HEK293 (cell line): ENCODE measurements at regions not wholly inside any gene's neighbourhood (a gene's known extent, or its start where the extent isn't known, plus 50 kb on each side); places are given as distances from the start of the nearest gene placed in this dataset.

Source experiments
- CTCF ChIA-PET: fragments of 350-600 bp; formaldehyde crosslinking; extraction: SDS; loops from one replicate; lab custom pipeline; 2021; ENCODE audit warnings: antibody characterized with exemption; lab: Yijun Ruan, JAX
- POLR2A ChIA-PET: fragments of 300-600 bp; formaldehyde crosslinking; extraction: SDS; loops from one replicate; lab custom pipeline; 2020; ENCODE audit warnings: antibody characterized with exemption, inconsistent platforms; lab: Yijun Ruan, JAX
- H3K27ac ChIP-seq: fragments of 200-500 bp; sonication (Bioruptor generic); 2 replicates; pipeline ENCODE4 v1.5.1; 2014; ENCODE audit warnings: low read depth, low read length, control low read depth, inconsistent platforms; ENCODE audit errors: extremely low read depth
- H3K36me3 ChIP-seq, 2 experiments: fragments of 200-500 bp in 1 of 2; sonication (Bioruptor generic) in 1 of 2; 1 replicate in 1 of 2; 2 replicates in 1 of 2; pipeline ENCODE4 v1.5.1; 2014 to 2017; ENCODE audit warnings: inconsistent platforms in 2 of 2, low read length in 2 of 2; ENCODE audit not compliant: control insufficient read depth in 2 of 2, insufficient read depth in 1 of 2
- H3K4me1 ChIP-seq: fragments of 200-500 bp; sonication (Bioruptor generic); 2 replicates; pipeline ENCODE4 v1.5.1; 2014; ENCODE audit warnings: mild to moderate bottlenecking, low read length, inconsistent platforms; ENCODE audit not compliant: control insufficient read depth, insufficient read depth
- H3K4me3 ChIP-seq: 2 replicates; pipeline ENCODE4 v1.5.1; 2011; ENCODE audit warnings: low read depth, mild to moderate bottlenecking, control low read depth, low read length, moderate library complexity
- H3K9me3 ChIP-seq: fragments of 200-500 bp; sonication (Bioruptor generic); 2 replicates; pipeline ENCODE4 v1.5.1; 2014; ENCODE audit warnings: low read depth, low read length, inconsistent platforms; ENCODE audit not compliant: control insufficient read depth, insufficient read depth
- GLIS2 ChIP-seq: fragments of 450-650 bp; formaldehyde crosslinking; IDR thresholded peaks from 2 replicates; pipeline ENCODE4 v1.5.1; 2016; ENCODE audit warnings: missing biosample characterization, missing genetic modification characterization
- KLF9 ChIP-seq: fragments of 450-650 bp; formaldehyde crosslinking; IDR thresholded peaks from 2 replicates; pipeline ENCODE4 v1.5.1; 2016; ENCODE audit warnings: missing biosample characterization, missing genetic modification characterization, low read depth
- PRDM1 ChIP-seq: fragments of 450-650 bp; formaldehyde crosslinking; IDR thresholded peaks from 2 replicates; pipeline ENCODE4; 2016; ENCODE audit warnings: missing biosample characterization, missing genetic modification characterization
- SALL2 ChIP-seq: fragments of 450-650 bp; formaldehyde crosslinking; IDR thresholded peaks from 2 replicates; pipeline ENCODE4 v1.5.0; 2017; ENCODE audit warnings: missing biosample characterization, mild to moderate bottlenecking, missing genetic modification characterization, borderline replicate concordance
- SCRT2 ChIP-seq: fragments of 450-650 bp; formaldehyde crosslinking; IDR thresholded peaks from 2 replicates; pipeline ENCODE4 v1.5.1; 2016; ENCODE audit warnings: missing biosample characterization, missing genetic modification characterization
- YY2 ChIP-seq: fragments of 450-650 bp; formaldehyde crosslinking; IDR thresholded peaks from 2 replicates; pipeline ENCODE4 v1.5.1; 2016; ENCODE audit warnings: missing biosample characterization, missing genetic modification characterization
- ZBTB10 ChIP-seq: fragments of 450-650 bp; formaldehyde crosslinking; IDR thresholded peaks from 2 replicates; pipeline ENCODE4 v1.5.1; 2016; ENCODE audit warnings: missing biosample characterization, missing genetic modification characterization
- ZBTB17 ChIP-seq: fragments of 450-650 bp; formaldehyde crosslinking; IDR thresholded peaks from 2 replicates; pipeline ENCODE4 v1.5.1; 2016; ENCODE audit warnings: missing biosample characterization, missing genetic modification characterization
- ZNF133 ChIP-seq: fragments of 450-650 bp; formaldehyde crosslinking; IDR thresholded peaks from 2 replicates; pipeline ENCODE4 v1.5.1; 2016; ENCODE audit warnings: missing biosample characterization, missing genetic modification characterization
- ZNF140 ChIP-seq: fragments of 450-650 bp; formaldehyde crosslinking; IDR thresholded peaks from 2 replicates; pipeline ENCODE4 v1.5.1; 2016; ENCODE audit warnings: missing biosample characterization, missing genetic modification characterization
- ZNF223 ChIP-seq: fragments of 450-650 bp; formaldehyde crosslinking; IDR thresholded peaks from 2 replicates; pipeline ENCODE4 v1.5.1; 2016; ENCODE audit warnings: missing biosample characterization, missing genetic modification characterization
- ZNF23 ChIP-seq: fragments of 450-650 bp; formaldehyde crosslinking; IDR thresholded peaks from 2 replicates; pipeline ENCODE4 v1.5.1; 2016; ENCODE audit warnings: missing biosample characterization, missing genetic modification characterization, borderline replicate concordance
- ZNF274 ChIP-seq, 2 experiments: fragments of 200-500 bp in 1 of 2; fragments of 450-650 bp in 1 of 2; sonication (Bioruptor generic) in 1 of 2; formaldehyde crosslinking in 1 of 2; IDR thresholded peaks; 2 replicates each; pipeline versions ENCODE4 v1.5.1 to v1.6.1; 2014 to 2016; ENCODE audit warnings: borderline replicate concordance in 1 of 2, inconsistent platforms in 1 of 2, low read length in 1 of 2, missing biosample characterization in 1 of 2, missing genetic modification characterization in 1 of 2
- ZNF311 ChIP-seq: fragments of 450-650 bp; formaldehyde crosslinking; IDR thresholded peaks from 2 replicates; pipeline ENCODE4 v1.5.1; 2017; ENCODE audit warnings: missing biosample characterization, missing genetic modification characterization, borderline replicate concordance
- ZNF514 ChIP-seq: fragments of 450-650 bp; formaldehyde crosslinking; IDR thresholded peaks from 2 replicates; pipeline ENCODE4 v1.5.1; 2016; ENCODE audit warnings: missing biosample characterization, missing genetic modification characterization
- ZNF600 ChIP-seq: fragments of 450-650 bp; formaldehyde crosslinking; IDR thresholded peaks from 2 replicates; pipeline ENCODE4 v1.5.1; 2016; ENCODE audit warnings: missing biosample characterization, missing genetic modification characterization
- ZNF658 ChIP-seq: fragments of 450-650 bp; formaldehyde crosslinking; IDR thresholded peaks from 2 replicates; pipeline ENCODE4; 2016; ENCODE audit warnings: missing biosample characterization, missing genetic modification characterization
- ZNF843 ChIP-seq: fragments of 450-650 bp; formaldehyde crosslinking; IDR thresholded peaks from 2 replicates; pipeline ENCODE4 v1.5.1; 2016; ENCODE audit warnings: missing biosample characterization, missing genetic modification characterization
- ZXDB ChIP-seq: fragments of 450-650 bp; formaldehyde crosslinking; IDR thresholded peaks from 2 replicates; pipeline ENCODE4 v1.5.1; 2016; ENCODE audit warnings: missing biosample characterization, missing genetic modification characterization
- TF ChIP-seq, protein P1 (sequence below): fragments of 450-650 bp; formaldehyde crosslinking; IDR thresholded peaks from 2 replicates; pipeline ENCODE4 v1.5.1; 2016; ENCODE audit warnings: missing biosample characterization, missing genetic modification characterization, borderline replicate concordance
- TF ChIP-seq, protein P2 (sequence below): sonication (generic); formaldehyde crosslinking; IDR thresholded peaks from 2 replicates; pipeline ENCODE4 v1.8.1; 2022; ENCODE audit warnings: mild to moderate bottlenecking, moderate library complexity, missing genetic modification reagents
- TF ChIP-seq, protein P3 (sequence below): fragments of 450-650 bp; formaldehyde crosslinking; IDR thresholded peaks from 2 replicates; pipeline ENCODE4 v1.5.1; 2016; ENCODE audit warnings: missing biosample characterization, missing genetic modification characterization

DNA sequence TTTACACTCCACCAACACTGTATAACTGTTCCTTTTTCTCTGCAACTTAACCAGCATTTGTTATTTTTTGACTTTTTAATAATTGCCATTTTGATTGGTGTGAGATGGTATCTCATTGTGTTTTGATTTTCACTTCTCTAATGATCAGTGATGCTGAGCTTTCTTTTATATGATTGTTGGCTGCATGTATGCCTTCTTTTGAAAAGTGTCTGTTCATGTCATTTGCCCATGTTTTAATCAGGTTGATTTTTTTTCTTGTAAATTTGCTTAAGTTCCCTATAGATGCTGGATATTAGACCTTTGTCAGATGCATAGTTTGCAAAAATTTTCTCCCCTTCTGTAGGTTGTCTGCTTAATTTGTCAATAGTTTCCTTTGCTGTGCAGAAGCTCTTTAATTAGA lies 263.0 kb downstream of the MBNL1 start:
- ChIA-PET CTCF (no interaction called here), POLR2A (no interaction called here)
- Histone ChIP-seq H3K36me3 (no peaks in the 10 kb centered on the region), H3K4me3 (no peak overlapping the region), H3K9me3 (no peaks in the 10 kb centered on the region), H3K4me1 (no peaks in the 10 kb centered on the region), H3K27ac (no peak overlapping the region)
- TF ChIP-seq, protein P1, sequence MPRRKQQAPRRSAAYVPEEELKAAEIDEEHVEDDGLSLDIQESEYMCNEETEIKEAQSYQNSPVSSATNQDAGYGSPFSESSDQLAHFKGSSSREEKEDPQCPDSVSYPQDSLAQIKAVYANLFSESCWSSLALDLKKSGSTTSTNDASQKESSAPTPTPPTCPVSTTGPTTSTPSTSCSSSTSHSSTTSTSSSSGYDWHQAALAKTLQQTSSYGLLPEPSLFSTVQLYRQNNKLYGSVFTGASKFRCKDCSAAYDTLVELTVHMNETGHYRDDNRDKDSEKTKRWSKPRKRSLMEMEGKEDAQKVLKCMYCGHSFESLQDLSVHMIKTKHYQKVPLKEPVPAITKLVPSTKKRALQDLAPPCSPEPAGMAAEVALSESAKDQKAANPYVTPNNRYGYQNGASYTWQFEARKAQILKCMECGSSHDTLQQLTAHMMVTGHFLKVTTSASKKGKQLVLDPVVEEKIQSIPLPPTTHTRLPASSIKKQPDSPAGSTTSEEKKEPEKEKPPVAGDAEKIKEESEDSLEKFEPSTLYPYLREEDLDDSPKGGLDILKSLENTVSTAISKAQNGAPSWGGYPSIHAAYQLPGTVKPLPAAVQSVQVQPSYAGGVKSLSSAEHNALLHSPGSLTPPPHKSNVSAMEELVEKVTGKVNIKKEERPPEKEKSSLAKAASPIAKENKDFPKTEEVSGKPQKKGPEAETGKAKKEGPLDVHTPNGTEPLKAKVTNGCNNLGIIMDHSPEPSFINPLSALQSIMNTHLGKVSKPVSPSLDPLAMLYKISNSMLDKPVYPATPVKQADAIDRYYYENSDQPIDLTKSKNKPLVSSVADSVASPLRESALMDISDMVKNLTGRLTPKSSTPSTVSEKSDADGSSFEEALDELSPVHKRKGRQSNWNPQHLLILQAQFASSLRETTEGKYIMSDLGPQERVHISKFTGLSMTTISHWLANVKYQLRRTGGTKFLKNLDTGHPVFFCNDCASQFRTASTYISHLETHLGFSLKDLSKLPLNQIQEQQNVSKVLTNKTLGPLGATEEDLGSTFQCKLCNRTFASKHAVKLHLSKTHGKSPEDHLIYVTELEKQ (tag by site-specific recombination) = no peak
- TF ChIP-seq PRDM1 (no peak), ZNF274 (IDR thresholded peaks at IDR 0.05; ENCODE audit: low read length) (no peak), ZNF274 (tag by site-specific recombination; IDR thresholded peaks at IDR 0.05; ENCODE audit: borderline replicate concordance) (no peak), SCRT2 (tag by site-specific recombination) (no peak), ZNF223 (tag by site-specific recombination) (no peak), KLF9 (tag by site-specific recombination) (no peak)
- TF ChIP-seq, protein P2, sequence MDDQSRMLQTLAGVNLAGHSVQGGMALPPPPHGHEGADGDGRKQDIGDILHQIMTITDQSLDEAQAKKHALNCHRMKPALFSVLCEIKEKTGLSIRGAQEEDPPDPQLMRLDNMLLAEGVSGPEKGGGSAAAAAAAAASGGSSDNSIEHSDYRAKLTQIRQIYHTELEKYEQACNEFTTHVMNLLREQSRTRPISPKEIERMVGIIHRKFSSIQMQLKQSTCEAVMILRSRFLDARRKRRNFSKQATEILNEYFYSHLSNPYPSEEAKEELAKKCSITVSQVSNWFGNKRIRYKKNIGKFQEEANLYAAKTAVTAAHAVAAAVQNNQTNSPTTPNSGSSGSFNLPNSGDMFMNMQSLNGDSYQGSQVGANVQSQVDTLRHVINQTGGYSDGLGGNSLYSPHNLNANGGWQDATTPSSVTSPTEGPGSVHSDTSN (CRISPR knock-in tag) = no peak

DNA sequence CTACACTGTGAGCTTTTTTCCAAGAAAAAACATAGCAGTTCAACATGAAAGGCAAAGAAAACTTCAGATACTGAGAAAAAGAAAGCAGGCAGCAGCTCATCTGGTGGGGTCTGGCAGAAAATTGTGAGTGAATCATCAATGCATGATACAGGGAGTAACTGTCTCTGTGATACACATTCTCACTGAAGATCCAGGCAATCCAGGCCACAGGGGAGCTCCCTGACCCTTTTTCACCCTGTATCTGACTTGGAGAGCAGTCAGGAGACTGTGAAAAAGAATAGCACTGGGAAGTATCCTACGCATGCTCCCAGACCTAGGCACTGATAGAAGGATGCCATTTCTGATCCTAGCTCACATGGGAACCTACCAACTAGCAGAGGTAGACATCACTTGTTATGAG lies 269.8 kb downstream of the MBNL1 start:
- Histone ChIP-seq H3K9me3 (no peaks in the 10 kb centered on the region), H3K36me3 (no peaks in the 10 kb centered on the region), H3K4me1 (no peaks in the 10 kb centered on the region), H3K4me3 (no peak overlapping the region), H3K27ac (no peak overlapping the region)
- ChIA-PET POLR2A (no interaction called here), CTCF (no interaction called here)
- TF ChIP-seq ZXDB (tag by site-specific recombination) = no peak
- no peak for TF ChIP-seq ZNF514 (tag by site-specific recombination)
- TF ChIP-seq ZNF658 (tag by site-specific recombination) = no peak

- H3K9me3 ChIP-seq = no peaks in the 10 kb centered on the region
- H3K27ac ChIP-seq = no peak overlapping the region
- ChIA-PET CTCF (no interaction called here), POLR2A (no interaction called here)
- no peaks in the 10 kb centered on the region for H3K36me3 ChIP-seq
- no peak overlapping the region for H3K4me3 ChIP-seq
- H3K4me1 ChIP-seq = no peaks in the 10 kb centered on the region
- no peak for TF ChIP-seq SALL2 (tag by site-specific recombination)
- no peak for TF ChIP-seq ZBTB10 (tag by site-specific recombination)
- TF ChIP-seq, protein P3, sequence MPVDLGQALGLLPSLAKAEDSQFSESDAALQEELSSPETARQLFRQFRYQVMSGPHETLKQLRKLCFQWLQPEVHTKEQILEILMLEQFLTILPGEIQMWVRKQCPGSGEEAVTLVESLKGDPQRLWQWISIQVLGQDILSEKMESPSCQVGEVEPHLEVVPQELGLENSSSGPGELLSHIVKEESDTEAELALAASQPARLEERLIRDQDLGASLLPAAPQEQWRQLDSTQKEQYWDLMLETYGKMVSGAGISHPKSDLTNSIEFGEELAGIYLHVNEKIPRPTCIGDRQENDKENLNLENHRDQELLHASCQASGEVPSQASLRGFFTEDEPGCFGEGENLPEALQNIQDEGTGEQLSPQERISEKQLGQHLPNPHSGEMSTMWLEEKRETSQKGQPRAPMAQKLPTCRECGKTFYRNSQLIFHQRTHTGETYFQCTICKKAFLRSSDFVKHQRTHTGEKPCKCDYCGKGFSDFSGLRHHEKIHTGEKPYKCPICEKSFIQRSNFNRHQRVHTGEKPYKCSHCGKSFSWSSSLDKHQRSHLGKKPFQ (tag by site-specific recombination) = no peak
- TF ChIP-seq ZNF23 (tag by site-specific recombination) = no peak
- no peak for TF ChIP-seq ZNF140 (tag by site-specific recombination)
- TF ChIP-seq ZNF311 = no peak
- no peak for TF ChIP-seq ZNF133
- TF ChIP-seq ZBTB17 = no peak
- TF ChIP-seq GLIS2 (tag by site-specific recombination) = no peak
- no peak for TF ChIP-seq ZNF600 (tag by site-specific recombination)
- TF ChIP-seq ZNF843 (tag by site-specific recombination) = no peak
- TF ChIP-seq YY2 (tag by site-specific recombination) = no peak
These were observed 270.5 kb downstream of the MBNL1 start for GRCh38 chr3:152539191-152539764.
